GM12878 (cell line): ENCODE measurements at regions not wholly inside any gene's neighbourhood (a gene's known extent, or its start where the extent isn't known, plus 50 kb on each side); places are given as distances from the start of the nearest gene placed in this dataset.

Experiments used
- ATAC-seq: fragments of 200-7000 bp; cut with Tn5 transposase; 3 replicates; pipeline ENCODE4 v1.9.1; 2020; ENCODE audit warnings: mild to moderate bottlenecking, moderate library complexity
- BruUV-seq: library from RNA; stranded (reverse); fragments of 400-500 nt; replicated peaks from 2 replicates; lab custom pipeline; 2021; lab: Mats Ljungman, UMichigan
- CTCF ChIA-PET: fragments of 300-600 bp; sonication (Branson Sonifier 250); formaldehyde crosslinking; extraction: SDS; loops from one replicate; lab custom pipeline; 2021; ENCODE audit warnings: inconsistent platforms; lab: Yijun Ruan, JAX
- POLR2A ChIA-PET: fragments of 350-600 bp; formaldehyde crosslinking; extraction: SDS; loops from one replicate; lab custom pipeline; 2021; ENCODE audit warnings: inconsistent platforms; lab: Charles Lee
- RAD21 ChIA-PET: fragments of 300-600 bp; sonication (Branson Sonifier 250); formaldehyde crosslinking; loops from one replicate; lab custom pipeline; 2023; ENCODE audit warnings: antibody characterized with exemption; ENCODE audit not compliant: unreplicated experiment; lab: Charles Lee
- SMC1A ChIA-PET: fragments of 300-600 bp; sonication (Branson Sonifier 250); formaldehyde crosslinking; loops from one replicate; lab custom pipeline; 2023; ENCODE audit not compliant: unreplicated experiment, uncharacterized antibody; lab: Charles Lee
- DNase-seq: peaks from one replicate; pipeline ENCODE4 v3.0.0-alpha.2; 2011; ENCODE audit warnings: low read depth, low spot score
- FAIRE-seq: peaks from 3 replicates; lab custom pipeline; 2011; peaks lifted over from hg19 to GRCh38; lab: Jason Lieb, UNC
- H2AFZ ChIP-seq: 2 replicates; pipeline ENCODE4 v1.6.0; 2011; ENCODE audit warnings: low read depth, low read length, control low read depth; ENCODE audit not compliant: control insufficient read depth
- H3K27ac ChIP-seq: 2 replicates; pipeline ENCODE4 v1.5.1; 2011; ENCODE audit warnings: control low read depth; ENCODE audit not compliant: control insufficient read depth, insufficient read depth
- H3K27me3 ChIP-seq, 2 experiments: replicated peaks in 1 of 2; 2 replicates each; pipeline versions ENCODE4 v1.6.0 to v1.6.1; 2011; ENCODE audit warnings: low read length in 1 of 2; ENCODE audit not compliant: control insufficient read depth in 2 of 2, insufficient read depth in 2 of 2
- H3K36me3 ChIP-seq, 2 experiments: 2 replicates each; pipeline ENCODE4 v1.5.1; 2011; ENCODE audit warnings: low read length in 1 of 2; ENCODE audit not compliant: control insufficient read depth in 2 of 2, insufficient read depth in 2 of 2
- H3K4me1 ChIP-seq: 2 replicates; pipeline ENCODE4 v1.6.1; 2011; ENCODE audit warnings: mild to moderate bottlenecking, low read length, moderate library complexity, mixed read lengths; ENCODE audit not compliant: control insufficient read depth, insufficient read depth
- H3K4me2 ChIP-seq: 2 replicates; pipeline ENCODE4 v1.6.0; 2011; ENCODE audit warnings: control low read depth; ENCODE audit not compliant: control insufficient read depth, insufficient read depth
- H3K4me3 ChIP-seq: fragments of 200-600 bp; sonication (generic); 2 replicates; pipeline ENCODE4 v1.5.1; 2016
- H3K79me2 ChIP-seq: 2 replicates; pipeline ENCODE4 v1.6.0; 2011; ENCODE audit warnings: low read length; ENCODE audit not compliant: control insufficient read depth, insufficient read depth
- H3K9ac ChIP-seq: 2 replicates; pipeline ENCODE4 v1.8.0; 2011; ENCODE audit warnings: low read length, control low read depth, mixed read lengths; ENCODE audit not compliant: control insufficient read depth, insufficient read depth
- H3K9me3 ChIP-seq: replicated peaks from 3 replicates; pipeline ENCODE4 v1.5.1; 2011; ENCODE audit warnings: mild to moderate bottlenecking, low read length; ENCODE audit not compliant: control insufficient read depth, insufficient read depth
- H4K20me1 ChIP-seq: 2 replicates; pipeline ENCODE4 v1.6.0; 2011; ENCODE audit not compliant: control insufficient read depth, insufficient read depth
- BCLAF1 ChIP-seq: fragments of 450-650 bp; IDR thresholded peaks from 2 replicates; pipeline ENCODE4 v1.6.1; 2017; ENCODE audit warnings: antibody characterized with exemption, mild to moderate bottlenecking, moderate library complexity
- CBFB ChIP-seq: IDR thresholded peaks from 2 replicates; pipeline ENCODE4 v1.6.1; 2016; ENCODE audit warnings: antibody characterized with exemption, low read depth
- E4F1 ChIP-seq: fragments of 450-650 bp; IDR thresholded peaks from 2 replicates; pipeline ENCODE4 v1.6.1; 2018; ENCODE audit warnings: borderline replicate concordance, mild to moderate bottlenecking; ENCODE audit not compliant: partially characterized antibody
- KDM1A ChIP-seq: fragments of 200-600 bp; sonication (generic); IDR thresholded peaks from 2 replicates; pipeline ENCODE4 v1.6.1; 2016; ENCODE audit warnings: borderline replicate concordance
- MYC ChIP-seq: IDR thresholded peaks from 2 replicates; pipeline ENCODE4 v1.6.1; 2011; ENCODE audit warnings: mild to moderate bottlenecking, low read length, moderate library complexity, inconsistent platforms; ENCODE audit not compliant: insufficient read depth, insufficient replicate concordance, insufficient read length, severe bottlenecking
- NR2C1 ChIP-seq: fragments of 450-650 bp; IDR thresholded peaks from 2 replicates; pipeline ENCODE4 v1.6.1; 2017; ENCODE audit warnings: antibody characterized with exemption, mild to moderate bottlenecking, moderate library complexity
- POLR2AphosphoS2 ChIP-seq: IDR thresholded peaks from 2 replicates; pipeline ENCODE4 v1.6.1; 2011; ENCODE audit warnings: low read depth, mild to moderate bottlenecking, low read length, improper control_type of control experiment, moderate library complexity
- POLR2AphosphoS5 ChIP-seq: IDR thresholded peaks from 2 replicates; pipeline ENCODE4 v1.6.1; 2011; ENCODE audit warnings: mild to moderate bottlenecking, low read length, inconsistent platforms
- SIN3A ChIP-seq: IDR thresholded peaks from 2 replicates; pipeline ENCODE4 v1.6.1; 2012; ENCODE audit warnings: low read depth, low read length, improper control_type of control experiment
- SUPT20H ChIP-seq: IDR thresholded peaks from 2 replicates; pipeline ENCODE4 v1.6.1; 2011; ENCODE audit warnings: low read depth, mild to moderate bottlenecking, low read length, moderate library complexity, borderline replicate concordance; ENCODE audit not compliant: control insufficient read depth
- TBL1XR1 ChIP-seq: IDR thresholded peaks from 2 replicates; pipeline ENCODE4 v1.6.1; 2012; ENCODE audit warnings: low read depth, low read length, improper control_type of control experiment
- TCF12 ChIP-seq: IDR thresholded peaks from 2 replicates; pipeline ENCODE4 v1.6.1; 2011; ENCODE audit warnings: low read depth, mild to moderate bottlenecking, low read length
- YBX1 ChIP-seq: fragments of 450-650 bp; IDR thresholded peaks from 2 replicates; pipeline ENCODE4 v1.6.1; 2016; ENCODE audit warnings: antibody characterized with exemption
- ZBED1 ChIP-seq: IDR thresholded peaks from 2 replicates; pipeline ENCODE4 v1.6.1; 2016; ENCODE audit warnings: borderline replicate concordance
- WGBS: methylation state at CpG from one replicate; pipeline ENCODE4 v1.1.6; 2016; ENCODE audit warnings: low lambda C conversion rate; ENCODE audit not compliant: insufficient replicate concordance, insufficient coverage; ENCODE audit errors: missing lambda C conversion rate; 5-methylcytosine and 5-hydroxymethylcytosine counted together
- in situ Hi-C: fragments of 300-500 bp; cut with MboI; formaldehyde crosslinking; loops from 9 replicates; pipeline ENCODE4 v1.14.3; 2018; ENCODE audit warnings: mixed read lengths
- intact Hi-C: fragments of 100-400 bp; cut with micrococcal nuclease; formaldehyde crosslinking; loops from one replicate; pipeline ENCODE4 v1.14.2; 2022; ENCODE audit not compliant: unreplicated experiment

DNA sequence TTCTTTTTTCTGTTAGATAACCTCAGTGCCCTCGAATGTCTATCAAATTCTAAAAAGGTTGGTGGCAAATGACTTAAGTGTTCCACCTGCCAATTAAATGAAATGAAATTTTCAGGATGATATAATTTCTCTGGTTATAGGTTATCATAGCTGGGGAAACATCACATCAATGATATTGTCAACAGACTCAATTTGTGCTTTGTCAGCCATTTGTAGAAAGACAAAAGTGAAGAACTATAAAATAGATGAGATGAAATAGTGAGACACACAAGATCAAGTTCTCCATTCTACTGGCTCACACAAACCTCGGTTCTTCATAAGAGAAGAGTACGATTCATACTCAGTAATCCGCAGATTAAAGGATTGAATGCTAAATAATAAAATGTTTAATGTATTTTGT lies 1443.2 kb upstream of the FLRT2 start:
- intact Hi-C loops (no loop called here), in situ Hi-C loops (no loop called here)
- Histone ChIP-seq H4K20me1 (no peaks in the 10 kb centered on the region), H3K36me3 (no peaks in the 10 kb centered on the region), H3K4me1 (no peaks in the 10 kb centered on the region), H3K27me3 (no peaks in the 10 kb centered on the region), H3K4me3 (no peak overlapping the region), H3K9me3 (no peaks in the 10 kb centered on the region), H3K4me2 (no peak overlapping the region), H3K79me2 (no peaks in the 10 kb centered on the region), H3K27ac (no peak overlapping the region), H3K9ac (no peak overlapping the region), H2AFZ (no peak overlapping the region)
- 12% methylated on average over 4 of the region's 4 CpGs for WGBS
- BruUV-seq: no TSS peak
- ChIA-PET CTCF (no interaction called here), POLR2A (no interaction called here), SMC1A (interaction anchor here (1.1 kb wide), 1 partner anchor 12 kb away, joined by 4 read pairs; no protein-coding TSS in a partner anchor), RAD21 (no interaction called here)
- no peak for FAIRE-seq
- TF ChIP-seq SUPT20H (no peak), CBFB (no peak), MYC (no peak), POLR2AphosphoS2 (no peak), TCF12 (no peak)
- no peak for DNase-seq
- ATAC-seq: no peak

- SMC1A ChIA-PET: interaction anchor here (0.9 kb wide), 1 partner anchor 12 kb away, joined by 3 read pairs; no protein-coding TSS in a partner anchor
- DNase-seq: no peak
- TF ChIP-seq POLR2AphosphoS5 (no peak), SIN3A (no peak), TBL1XR1 (no peak), NR2C1 (no peak), ZBED1 (no peak), KDM1A (no peak), YBX1 (no peak), E4F1 (no peak), BCLAF1 (no peak)
These were observed 1441.9 kb upstream of the FLRT2 start for GRCh38 chr14:84087986-84088531.

More at GRCh38 chr14:84087986-84088531, 1441.9 kb upstream of the FLRT2 start:
- H3K27me3 ChIP-seq: no peaks in the 10 kb centered on the region
- BruUV-seq: no TSS peak
- no peak overlapping the region for H3K9ac ChIP-seq
- no peaks in the 10 kb centered on the region for H4K20me1 ChIP-seq
- H3K4me2 ChIP-seq: no peak overlapping the region
- no peak overlapping the region for H2AFZ ChIP-seq
- H3K4me3 ChIP-seq: no peak overlapping the region
- RAD21 ChIA-PET: no interaction called here
- H3K79me2 ChIP-seq: no peaks in the 10 kb centered on the region
- H3K27ac ChIP-seq: no peak overlapping the region
- intact Hi-C loops: no loop called here
- no peaks in the 10 kb centered on the region; the same call in 2 of the 3 replicates for H3K9me3 ChIP-seq
- H3K36me3 ChIP-seq: no peaks in the 10 kb centered on the region
- no peaks in the 10 kb centered on the region for H3K4me1 ChIP-seq
- FAIRE-seq (no peak), ATAC-seq (no peak)
- CTCF ChIA-PET: no interaction called here
- POLR2A ChIA-PET: no interaction called here
- in situ Hi-C loops: no loop called here
- WGBS: 72% methylated on average over 8 of the region's 8 CpGs
